Epithelial cell of prostate (primary cell): ENCODE measurements at regions not wholly inside any gene's neighbourhood (a gene's known extent, or its start where the extent isn't known, plus 50 kb on each side); places are given as distances from the start of the nearest gene placed in this dataset.

Experiments
- DNase-seq: peaks from one replicate; pipeline ENCODE4 v3.0.0-alpha.2; 2011; ENCODE audit warnings: low read depth, low spot score
- H3K27ac ChIP-seq: fragments of 450-650 bp; 2 replicates; pipeline ENCODE4 v1.5.1; 2017; ENCODE audit warnings: mild to moderate bottlenecking

- no peak overlapping the region for H3K27ac ChIP-seq
- DNase-seq: no peak
Observed at GRCh38 chr7:25356534-25357151, 128.4 kb upstream of the NPVF start.

DNA sequence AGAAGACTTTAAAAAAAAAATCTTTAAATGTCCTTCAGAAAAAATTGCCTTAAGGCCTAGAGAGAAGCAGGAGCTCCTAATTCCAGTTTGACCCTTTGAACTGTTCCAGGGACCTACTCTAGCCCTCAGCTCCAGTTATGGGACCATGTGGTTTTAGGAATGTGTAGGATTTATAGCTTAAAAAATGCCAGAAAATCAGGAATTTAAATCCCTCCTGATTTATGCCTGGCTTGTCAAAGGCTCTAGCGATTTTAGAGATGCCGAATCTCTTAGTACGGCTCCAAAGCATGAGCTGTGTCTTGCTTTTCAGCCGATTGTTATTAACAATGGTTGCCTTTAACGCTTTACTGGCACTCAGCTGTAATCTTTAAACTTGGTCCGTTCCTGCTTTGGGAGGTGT is 130.6 kb upstream of the NPVF start:
- DNase-seq: no peak
- H3K27ac ChIP-seq: no peak overlapping the region

GRCh38 chr7:25359471-25360059 is 131.3 kb upstream of the NPVF start:
- H3K27ac ChIP-seq: no peak overlapping the region
- DNase-seq: no peak

DNA sequence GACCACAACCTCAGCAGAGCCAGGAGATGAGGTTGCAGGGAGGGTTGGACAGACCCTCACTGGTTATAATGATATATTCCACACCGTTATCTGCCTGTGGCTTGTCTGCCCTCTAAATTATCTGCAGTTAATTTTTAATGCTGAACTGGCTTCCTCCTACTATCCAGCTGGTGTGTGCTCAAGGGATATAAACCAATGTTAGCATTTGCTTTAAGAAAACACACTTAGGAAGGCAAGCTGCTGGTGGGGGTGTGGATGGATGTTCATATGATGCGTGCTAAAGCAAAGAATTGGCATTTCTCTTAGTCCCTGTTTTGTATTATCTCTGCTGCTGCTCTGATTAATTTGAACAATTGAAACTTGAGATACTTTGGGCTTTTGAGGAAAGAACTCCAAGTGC is 132.2 kb upstream of the NPVF start:
- no peak overlapping the region for H3K27ac ChIP-seq
- DNase-seq: no peak

- no peak overlapping the region for H3K27ac ChIP-seq
- DNase-seq: no peak
Observed at GRCh38 chr7:25361387-25361786, 133.1 kb upstream of the NPVF start.

GRCh38 chr7:25361863-25362262 is 133.6 kb upstream of the NPVF start:
- no peak overlapping the region for H3K27ac ChIP-seq
- no peak for DNase-seq

DNA sequence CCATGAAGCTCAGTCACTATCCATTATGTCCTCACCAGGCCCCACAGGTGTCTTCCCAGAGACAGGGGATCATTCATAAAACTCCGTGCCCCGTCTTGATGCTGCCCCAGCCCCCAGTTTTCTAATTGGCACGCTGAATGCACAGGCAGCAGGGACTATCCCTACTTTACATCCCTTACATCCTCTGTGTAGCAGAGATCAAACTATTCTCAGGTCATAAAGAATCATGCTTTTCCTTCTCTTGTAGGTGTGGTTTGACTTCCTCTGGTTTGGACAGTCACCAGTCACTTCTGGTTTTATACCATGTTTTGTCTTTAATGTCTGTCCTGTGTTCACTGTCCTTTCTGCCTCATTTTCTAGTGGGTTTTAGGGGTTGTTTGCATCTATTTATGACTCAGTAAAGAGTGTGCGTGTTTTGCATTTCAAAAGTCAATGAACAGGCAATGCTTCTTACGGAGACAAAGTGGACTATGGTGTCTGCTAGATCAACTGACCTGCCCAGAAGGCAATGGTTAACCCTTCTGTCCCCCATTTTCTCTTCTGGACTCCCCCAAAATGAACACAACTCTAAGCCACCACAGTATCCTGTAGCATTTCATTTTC is 140.4 kb upstream of the NPVF start:
- DNase-seq: no peak
- no peak overlapping the region for H3K27ac ChIP-seq

DNA sequence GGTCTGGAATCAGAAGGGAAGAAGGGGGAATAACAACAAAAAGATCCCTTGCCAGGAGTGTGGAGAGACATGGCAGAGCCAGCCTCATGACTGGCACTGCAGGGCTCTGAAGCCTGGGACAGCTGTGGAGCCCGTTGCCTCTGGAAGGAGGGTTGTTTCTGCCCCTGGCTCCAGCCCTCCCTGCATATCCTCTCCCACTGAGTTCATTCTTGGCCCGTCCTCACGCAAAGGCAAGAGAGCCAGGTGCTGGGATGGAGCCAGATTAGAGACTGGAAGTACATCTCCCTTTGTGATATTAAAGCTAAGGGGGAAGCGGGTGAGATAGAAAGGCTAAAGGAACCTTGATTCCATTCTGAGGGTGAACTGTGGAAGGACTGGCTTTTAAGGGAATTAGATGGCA is 141.5 kb upstream of the NPVF start:
- DNase-seq: no peak
- no peak overlapping the region for H3K27ac ChIP-seq

GRCh38 chr7:25371972-25372371 is 143.7 kb upstream of the NPVF start:
- no peak overlapping the region for H3K27ac ChIP-seq
- no peak for DNase-seq

GRCh38 chr7:25375805-25376600 is 147.7 kb upstream of the NPVF start:
- DNase-seq: no peak

DNA sequence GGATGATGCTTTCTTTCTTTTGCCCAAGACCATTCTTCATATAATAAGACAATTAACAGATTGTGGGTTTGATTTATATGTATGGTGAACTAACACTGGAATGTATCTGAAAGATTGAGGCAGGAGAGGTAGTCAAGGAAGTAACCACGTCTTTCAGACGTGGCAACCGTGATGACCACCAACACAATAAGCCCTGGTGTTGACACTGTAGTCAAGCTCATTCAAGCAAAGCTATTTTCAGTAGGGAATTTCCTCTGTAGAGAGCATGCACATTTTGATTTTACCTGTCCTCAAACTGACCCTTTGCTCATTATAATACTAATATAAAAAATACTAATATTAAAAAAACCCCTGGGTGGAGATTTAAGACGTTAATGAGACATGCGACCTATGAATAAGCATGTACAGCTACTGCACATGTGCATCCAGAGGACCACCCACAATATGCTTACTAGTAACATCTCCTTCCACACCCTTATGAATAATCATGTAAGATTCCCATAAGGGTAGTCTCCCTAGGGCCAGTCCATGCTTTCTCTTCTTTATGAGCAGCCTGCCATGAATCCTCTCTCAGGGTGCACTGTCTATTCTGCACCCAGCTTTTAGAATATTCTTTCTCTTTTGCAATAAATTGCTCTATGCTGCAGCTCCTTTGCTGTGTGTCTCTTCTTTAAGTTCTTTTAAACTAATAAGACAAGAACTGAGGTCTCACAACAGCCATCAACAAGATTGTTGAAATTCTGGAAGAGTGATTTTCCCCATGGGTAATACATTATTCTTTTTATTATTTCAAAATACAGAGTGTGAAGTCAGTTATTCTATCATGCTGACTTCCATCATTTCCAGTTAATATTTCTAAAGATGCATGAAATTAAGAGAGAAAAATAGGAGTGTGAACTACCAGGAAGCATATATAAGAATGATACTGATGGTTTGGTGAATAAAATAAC is 151.3 kb upstream of the NPVF start:
- no peak for DNase-seq
- no peak overlapping the region for H3K27ac ChIP-seq

More at GRCh38 chr7:25375805-25376600, 147.7 kb upstream of the NPVF start:
- no peak overlapping the region for H3K27ac ChIP-seq

DNA sequence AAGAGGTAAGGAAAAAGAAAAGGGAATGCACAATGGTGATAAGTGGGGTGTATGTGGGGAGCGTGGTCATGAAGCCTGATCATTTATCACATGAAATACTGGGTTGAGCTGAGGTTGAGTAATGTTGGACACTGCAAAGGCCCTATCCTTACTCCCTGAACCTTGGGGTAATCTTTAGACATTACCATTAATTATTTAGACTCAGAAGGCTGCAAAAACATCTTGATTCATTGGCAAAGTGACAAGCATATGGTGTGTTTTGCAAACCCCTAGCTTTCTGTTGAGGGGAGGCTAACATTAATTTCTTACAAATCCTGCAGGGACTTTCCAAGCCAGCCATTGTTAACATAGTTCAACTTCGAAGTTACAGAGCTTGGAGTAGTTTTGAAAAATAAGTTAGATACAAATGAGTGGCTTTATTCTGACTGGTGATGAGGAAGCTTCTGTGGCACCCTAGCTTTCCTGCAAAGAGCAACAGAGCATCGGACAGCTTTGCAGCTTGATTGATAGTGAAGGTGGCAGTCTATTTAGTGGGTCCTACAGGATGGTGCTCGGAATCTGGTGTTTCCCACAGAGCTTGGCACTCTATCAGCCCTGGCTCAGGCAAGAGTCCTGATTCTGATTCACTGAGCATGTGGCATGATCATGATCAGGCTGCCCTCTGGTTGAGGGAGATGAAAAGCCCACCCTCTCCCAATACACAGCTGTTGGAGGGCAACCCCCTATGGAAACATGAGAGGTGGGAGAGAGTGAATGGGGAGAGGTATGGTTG is 153.7 kb upstream of the NPVF start:
- DNase-seq: no peak
- H3K27ac ChIP-seq: no peak overlapping the region

GRCh38 chr7:25382869-25383268 is 154.6 kb upstream of the NPVF start:
- no peak for DNase-seq

GRCh38 chr7:25383402-25383801 is 155.1 kb upstream of the NPVF start:
- no peak for DNase-seq
- H3K27ac ChIP-seq: no peak overlapping the region

More at GRCh38 chr7:25382869-25383268, 154.6 kb upstream of the NPVF start:
- no peak overlapping the region for H3K27ac ChIP-seq

DNA sequence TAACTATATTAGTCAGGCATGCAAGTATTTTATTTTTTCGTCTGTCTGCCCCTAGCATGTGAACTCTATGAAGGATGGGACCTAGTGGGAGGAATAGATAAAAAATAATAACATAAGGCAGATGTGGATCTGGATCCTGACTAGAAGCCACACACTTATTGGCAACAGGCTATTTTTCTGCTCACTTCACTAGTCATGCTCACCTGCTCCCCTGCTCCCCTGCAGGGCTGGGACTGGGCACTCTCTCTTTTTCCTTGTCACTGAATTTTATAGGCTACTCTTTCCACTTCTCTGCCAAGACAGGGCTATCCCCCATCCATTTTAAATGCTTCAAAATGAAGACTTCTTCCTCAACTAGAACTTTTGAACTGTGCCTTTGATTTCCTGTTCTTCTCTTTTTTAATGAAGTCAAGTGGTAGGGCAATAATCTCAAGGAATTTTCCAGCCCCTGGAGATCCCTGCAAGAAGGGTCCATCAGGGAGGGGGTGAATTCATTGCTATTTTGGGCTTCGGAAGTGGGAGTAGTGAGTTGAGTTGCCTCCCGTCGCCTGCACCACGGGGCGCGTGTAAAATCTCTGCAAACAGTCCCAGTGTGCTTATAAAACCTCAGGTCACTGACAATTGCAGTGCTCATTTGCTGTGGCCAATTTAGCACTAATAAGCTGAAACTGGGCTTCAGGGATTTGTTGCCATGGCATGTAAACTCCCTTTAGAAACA is 156.7 kb upstream of the NPVF start:
- H3K27ac ChIP-seq: no peak overlapping the region

GRCh38 chr7:25385506-25386136 is 157.3 kb upstream of the NPVF start:
- no peak overlapping the region for H3K27ac ChIP-seq
- no peak for DNase-seq

More for the DNA sequence above, 156.7 kb upstream of the NPVF start:
- no peak for DNase-seq

DNA sequence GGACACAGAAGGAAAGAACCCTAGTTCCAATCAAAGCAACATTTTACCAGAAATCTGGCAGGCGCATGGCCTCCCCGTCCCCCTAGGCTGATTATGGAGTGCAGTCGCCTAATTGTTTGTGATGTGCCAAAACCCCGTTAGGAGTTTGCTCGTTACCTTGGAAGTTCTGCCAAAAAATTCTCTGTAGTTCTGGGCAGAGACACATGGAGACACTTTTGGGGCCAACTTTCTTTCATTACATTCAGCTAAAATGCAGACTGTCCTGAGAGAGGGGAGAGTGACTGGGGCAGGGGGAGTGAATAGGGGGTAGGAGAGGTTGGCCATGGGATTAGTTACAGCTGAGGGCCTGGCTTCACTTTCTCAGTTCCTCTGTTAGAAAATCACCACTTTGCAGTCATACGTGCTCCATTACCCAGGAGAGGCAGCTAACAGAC is 158.0 kb upstream of the NPVF start:
- no peak for DNase-seq
- no peak overlapping the region for H3K27ac ChIP-seq

DNA sequence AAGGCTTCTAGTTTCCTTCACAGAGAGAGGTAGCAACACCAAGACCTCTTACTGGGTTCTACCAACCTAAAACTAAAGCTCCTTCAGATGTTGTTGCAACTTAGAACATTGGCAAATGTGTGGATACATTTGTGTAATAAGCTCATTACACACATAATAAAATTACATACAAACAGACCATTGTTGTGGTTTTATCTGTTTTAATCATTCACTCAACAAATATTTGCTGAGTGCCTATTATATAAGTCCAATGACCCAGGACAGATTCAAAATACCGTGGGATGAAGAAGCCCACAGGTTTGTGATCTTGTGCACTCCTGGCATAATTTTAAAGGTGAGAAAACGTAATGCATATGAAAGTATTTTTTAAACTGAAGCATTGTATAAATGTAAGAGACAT is 160.4 kb upstream of the NPVF start:
- no peak for DNase-seq
- no peak overlapping the region for H3K27ac ChIP-seq
